GM12872 (cell line): ENCODE measurements at regions not wholly inside any gene's neighbourhood (a gene's known extent, or its start where the extent isn't known, plus 50 kb on each side); places are given as distances from the start of the nearest gene placed in this dataset.

Source experiments
- TF ChIP-seq, protein P1 (sequence below): IDR thresholded peaks from 3 replicates; pipeline ENCODE4 v1.5.1; 2011; ENCODE audit warnings: low read depth, mild to moderate bottlenecking, low read length, moderate library complexity; ENCODE audit not compliant: insufficient read depth

DNA sequence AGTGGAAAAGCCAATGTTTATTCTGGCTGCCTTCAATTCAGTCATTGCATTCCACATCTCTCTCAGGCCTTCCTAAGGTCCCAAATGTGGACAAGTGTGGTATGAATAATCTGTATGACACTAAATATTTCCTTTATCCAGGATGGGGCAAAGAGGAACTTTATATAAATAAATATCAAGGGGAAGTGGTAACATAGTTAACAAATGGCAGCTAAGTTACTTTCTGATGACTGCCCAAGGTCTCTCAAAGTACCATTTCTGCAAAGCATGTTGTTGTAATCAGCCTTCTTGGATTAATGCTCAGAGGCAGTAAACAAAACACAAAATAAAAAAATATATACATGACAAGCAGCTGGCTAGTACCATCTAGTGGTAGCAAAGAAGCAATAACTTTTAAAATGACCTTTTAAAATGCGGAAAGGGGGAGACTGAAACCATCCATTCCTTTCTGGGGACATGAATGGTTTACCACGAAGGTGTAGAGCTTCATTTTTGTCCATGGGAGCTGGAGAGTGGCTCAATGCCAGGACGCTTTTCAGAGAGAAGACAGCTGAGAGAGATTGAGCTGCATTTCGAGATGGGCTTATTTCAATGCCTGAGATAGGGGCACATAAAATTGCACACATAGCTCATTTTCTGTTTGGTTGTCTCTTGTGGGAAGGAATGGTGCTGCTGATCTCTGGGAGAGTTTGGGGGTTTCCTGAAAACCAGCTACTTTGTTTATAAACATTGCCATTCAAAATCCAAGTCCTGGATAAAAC lies 259.2 kb downstream of the RFC3 start:
- TF ChIP-seq, protein P1, sequence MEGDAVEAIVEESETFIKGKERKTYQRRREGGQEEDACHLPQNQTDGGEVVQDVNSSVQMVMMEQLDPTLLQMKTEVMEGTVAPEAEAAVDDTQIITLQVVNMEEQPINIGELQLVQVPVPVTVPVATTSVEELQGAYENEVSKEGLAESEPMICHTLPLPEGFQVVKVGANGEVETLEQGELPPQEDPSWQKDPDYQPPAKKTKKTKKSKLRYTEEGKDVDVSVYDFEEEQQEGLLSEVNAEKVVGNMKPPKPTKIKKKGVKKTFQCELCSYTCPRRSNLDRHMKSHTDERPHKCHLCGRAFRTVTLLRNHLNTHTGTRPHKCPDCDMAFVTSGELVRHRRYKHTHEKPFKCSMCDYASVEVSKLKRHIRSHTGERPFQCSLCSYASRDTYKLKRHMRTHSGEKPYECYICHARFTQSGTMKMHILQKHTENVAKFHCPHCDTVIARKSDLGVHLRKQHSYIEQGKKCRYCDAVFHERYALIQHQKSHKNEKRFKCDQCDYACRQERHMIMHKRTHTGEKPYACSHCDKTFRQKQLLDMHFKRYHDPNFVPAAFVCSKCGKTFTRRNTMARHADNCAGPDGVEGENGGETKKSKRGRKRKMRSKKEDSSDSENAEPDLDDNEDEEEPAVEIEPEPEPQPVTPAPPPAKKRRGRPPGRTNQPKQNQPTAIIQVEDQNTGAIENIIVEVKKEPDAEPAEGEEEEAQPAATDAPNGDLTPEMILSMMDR = peak; percentile 58

DNA sequence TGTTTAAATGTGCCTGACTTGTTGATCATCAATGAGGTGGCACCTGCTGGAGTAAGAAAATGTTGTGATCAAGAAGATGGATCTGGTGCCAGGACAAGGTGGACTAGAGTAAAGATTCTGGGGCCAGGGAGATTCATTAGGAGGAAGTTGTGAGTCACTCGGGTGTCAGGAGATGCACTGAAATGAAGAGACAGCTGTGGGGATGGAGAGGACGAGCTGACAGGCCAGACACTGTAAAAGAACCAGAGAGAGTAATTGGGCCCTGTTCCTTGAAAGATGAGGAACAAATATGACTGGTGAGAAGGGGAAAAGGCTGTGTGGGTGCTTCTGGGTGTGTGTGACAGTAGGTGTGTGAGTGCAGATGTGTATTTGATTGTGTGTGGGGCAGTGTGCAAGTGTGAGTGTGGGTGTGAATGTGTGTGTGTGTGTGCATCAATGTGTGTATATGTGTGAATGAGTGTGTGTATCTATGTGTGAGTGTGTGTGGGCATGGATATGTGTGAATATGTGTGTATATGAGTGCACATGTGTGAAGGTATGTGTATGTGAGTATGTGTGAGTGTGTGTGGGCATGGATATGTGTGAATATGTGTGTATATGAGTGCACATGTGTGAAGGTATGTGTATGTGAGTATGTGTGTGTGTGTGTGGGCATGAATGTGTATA lies 260.5 kb downstream of the RFC3 start:
- TF ChIP-seq, protein P1 = no peak

DNA sequence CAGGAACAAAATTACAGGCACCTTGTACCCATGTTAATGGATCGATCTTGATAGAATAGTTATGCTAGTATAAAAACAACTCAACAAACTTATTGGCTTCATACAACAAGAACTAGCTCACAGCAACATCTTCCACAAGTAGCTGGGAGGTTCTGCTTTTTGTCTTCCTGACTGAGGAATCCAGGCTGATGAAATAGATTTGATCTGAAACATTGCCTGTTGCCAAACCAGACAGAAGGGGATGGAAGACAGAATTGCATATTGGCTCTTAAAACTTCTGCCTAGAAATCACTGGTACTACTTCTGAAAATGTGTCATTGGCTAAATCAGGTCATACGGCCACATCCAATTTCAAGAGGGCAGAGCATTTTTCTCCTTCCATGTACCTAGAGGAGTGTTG lies 267.3 kb downstream of the RFC3 start:
- TF ChIP-seq, protein P1 = no peak

DNA sequence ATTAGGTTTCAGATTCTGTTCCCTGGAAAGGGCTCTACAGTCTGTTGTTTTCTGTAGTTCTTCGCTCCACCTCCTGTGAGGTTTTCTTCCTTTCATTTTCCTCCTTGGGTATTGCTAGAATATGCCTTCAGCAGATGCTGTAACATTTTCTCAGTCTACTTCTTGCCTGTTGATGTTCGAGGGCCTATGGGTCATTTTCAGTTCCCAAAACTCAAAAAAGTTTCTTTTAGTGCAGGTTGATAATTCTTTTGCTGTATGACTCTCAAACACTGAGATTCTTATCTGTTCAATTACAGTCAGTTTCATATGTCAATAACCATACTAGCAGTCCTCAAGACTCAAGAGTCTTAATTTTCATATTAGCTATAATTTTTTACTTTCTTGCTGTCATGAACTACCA lies 268.3 kb downstream of the RFC3 start:
- TF ChIP-seq, protein P1 = no peak

DNA sequence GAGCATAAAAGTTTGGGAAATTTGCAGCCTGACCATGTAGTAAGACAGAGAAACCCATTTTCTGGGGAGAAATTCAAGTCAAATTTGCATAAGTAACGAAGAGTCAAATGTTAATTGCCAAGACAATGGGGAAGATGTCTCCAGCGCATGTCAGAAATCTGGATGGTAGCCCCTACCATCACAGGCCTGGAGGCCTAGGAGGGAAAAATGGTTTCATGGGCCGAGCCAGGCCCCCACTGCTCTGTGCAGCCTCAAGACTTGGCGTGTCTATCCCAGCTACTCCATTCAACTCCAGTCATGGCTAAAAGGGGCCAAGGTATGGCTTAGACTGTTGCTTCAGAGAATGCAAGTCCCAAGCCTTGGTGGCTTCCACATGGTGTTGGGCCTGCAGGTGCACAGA lies 269.8 kb downstream of the RFC3 start:
- TF ChIP-seq, protein P1 = no peak

DNA sequence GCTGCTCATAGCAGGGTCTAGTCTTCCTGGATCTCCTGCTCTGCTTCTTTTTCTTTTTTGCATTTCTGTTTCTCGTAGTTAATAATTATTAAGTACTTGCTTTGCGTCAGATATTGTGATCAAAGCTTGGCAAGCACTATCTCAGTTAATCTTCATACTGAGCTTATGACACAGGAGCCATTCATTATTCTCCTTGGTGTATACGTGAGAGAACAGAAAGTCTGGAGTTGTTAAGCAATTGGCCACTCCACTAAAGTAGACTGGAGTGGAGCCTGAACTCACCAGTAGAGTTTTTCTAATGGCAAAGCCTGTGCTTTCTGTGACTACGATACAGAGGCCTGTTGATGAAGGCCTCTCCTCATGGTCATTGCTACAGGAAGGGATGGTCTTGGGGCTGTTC lies 285.9 kb downstream of the RFC3 start:
- TF ChIP-seq, protein P1 = no peak

DNA sequence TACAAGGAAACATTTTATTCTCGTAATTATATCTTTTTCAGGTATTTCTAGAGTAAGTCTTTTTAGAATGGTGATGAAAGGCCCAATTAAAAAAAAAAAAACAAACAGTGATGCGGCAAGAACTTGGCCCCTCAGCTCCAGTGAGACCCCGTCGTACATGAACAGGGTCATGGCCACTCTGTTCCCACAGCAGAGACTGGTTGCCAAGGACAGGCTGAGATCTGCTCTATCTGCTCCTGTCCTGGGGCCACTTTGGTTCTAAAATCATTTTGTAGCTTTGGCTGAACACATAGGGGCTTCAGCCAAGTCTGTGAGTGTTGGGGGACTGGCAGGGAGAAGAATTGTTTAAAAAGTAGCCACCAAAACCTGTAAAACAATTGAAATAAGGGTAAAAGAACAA lies 286.9 kb downstream of the RFC3 start:
- TF ChIP-seq, protein P1 = no peak
